ENCODE measurements at regions not wholly inside any gene's neighbourhood (a gene's known extent, or its start where the extent isn't known, plus 50 kb on each side); places are given as distances from the start of the nearest gene placed in this dataset.

DNA sequence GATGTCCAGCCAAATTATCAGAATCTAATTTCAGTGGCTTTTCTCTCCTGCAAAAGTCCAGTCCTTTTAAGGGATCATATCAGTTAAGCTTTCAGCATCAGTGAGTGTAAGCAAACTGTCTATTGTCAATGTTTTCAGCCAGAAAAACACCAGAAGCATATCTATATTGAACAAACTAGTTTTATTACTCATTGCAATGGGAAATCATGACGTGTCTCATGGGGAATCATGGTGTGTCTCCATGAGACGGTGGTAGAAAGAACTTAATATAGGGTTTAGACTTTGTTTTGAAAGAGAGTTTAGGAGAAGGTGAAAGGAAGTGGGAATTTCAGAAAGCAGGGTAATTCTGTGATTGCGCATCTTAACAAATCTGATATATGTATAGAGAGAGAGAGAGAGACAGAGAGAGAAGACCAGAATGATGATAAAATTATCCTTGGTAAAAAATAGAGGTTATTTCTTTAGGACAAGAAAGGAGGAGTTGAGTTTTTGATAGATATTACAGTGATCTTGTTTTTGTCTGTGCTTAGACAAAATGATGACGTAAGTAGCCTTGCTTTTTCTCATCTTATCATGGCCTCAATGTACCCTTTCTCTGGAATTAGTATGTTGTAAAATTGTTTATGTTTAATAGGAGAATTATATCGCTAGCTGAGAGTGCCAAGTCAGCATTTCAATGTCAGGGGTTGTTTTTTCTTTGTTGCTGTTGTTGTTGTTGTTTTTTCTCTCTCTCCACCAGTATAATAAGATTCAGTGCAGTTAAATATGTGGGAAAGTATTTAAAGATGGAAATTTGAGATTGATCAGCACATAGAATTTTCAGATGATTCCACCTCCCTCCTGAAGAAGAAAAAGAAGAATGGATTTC, 129.9 kb upstream of the OSTN start:
- no peaks in the 10 kb centered on the region for H3K9me3 ChIP-seq
- DNase-seq (no peak), ATAC-seq (no peak)
- no peak overlapping the region for H3K4me3 ChIP-seq
- intact Hi-C loops (cut with DNase I): no loop called here
- no peaks in the 10 kb centered on the region for H3K36me3 ChIP-seq (replicated peaks in 1 of 2; ENCODE audit: insufficient read depth in 1 of 2, low read depth in 2 of 2)
- no peaks in the 10 kb centered on the region for H3K4me1 ChIP-seq
- TF ChIP-seq, protein P1, sequence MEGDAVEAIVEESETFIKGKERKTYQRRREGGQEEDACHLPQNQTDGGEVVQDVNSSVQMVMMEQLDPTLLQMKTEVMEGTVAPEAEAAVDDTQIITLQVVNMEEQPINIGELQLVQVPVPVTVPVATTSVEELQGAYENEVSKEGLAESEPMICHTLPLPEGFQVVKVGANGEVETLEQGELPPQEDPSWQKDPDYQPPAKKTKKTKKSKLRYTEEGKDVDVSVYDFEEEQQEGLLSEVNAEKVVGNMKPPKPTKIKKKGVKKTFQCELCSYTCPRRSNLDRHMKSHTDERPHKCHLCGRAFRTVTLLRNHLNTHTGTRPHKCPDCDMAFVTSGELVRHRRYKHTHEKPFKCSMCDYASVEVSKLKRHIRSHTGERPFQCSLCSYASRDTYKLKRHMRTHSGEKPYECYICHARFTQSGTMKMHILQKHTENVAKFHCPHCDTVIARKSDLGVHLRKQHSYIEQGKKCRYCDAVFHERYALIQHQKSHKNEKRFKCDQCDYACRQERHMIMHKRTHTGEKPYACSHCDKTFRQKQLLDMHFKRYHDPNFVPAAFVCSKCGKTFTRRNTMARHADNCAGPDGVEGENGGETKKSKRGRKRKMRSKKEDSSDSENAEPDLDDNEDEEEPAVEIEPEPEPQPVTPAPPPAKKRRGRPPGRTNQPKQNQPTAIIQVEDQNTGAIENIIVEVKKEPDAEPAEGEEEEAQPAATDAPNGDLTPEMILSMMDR (IDR thresholded peaks at IDR 0.05): no peak
- TF ChIP-seq POLR2A (IDR thresholded peaks at IDR 0.05): no peak
- H3K27me3 ChIP-seq: no peaks in the 10 kb centered on the region
- 49 to 53% methylated on average over 5 of the region's 5 CpGs for WGBS, 2 donors
- H3K27ac ChIP-seq: no peak overlapping the region

DNA sequence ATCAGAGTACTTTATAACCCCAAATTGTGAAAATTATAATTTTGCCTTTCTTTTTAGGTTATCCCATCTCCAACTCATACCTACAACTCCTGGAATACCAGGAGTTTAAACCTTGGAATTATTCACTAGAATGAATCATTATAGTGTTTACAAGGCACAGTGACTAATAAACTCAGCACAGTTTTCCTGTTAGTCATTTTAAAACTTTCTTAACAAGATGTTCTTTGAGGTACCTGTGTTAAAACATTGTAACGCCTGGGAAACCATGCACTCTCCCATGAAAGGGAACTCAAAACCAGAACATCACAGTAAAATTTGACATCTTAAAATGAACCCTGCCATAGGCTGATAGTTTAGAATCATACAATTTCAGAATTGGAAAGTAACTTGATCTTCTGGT, 132.4 kb upstream of the OSTN start:
- TF ChIP-seq, protein P1 (IDR thresholded peaks at IDR 0.05): no peak
- TF ChIP-seq POLR2A (IDR thresholded peaks at IDR 0.05): no peak
- WGBS, 2 donors: 38 to 53% methylated on average over 1 of the region's 1 CpG
- H3K4me3 ChIP-seq: no peak overlapping the region
- no peaks in the 10 kb centered on the region for H3K36me3 ChIP-seq (replicated peaks in 1 of 2; ENCODE audit: insufficient read depth in 1 of 2, low read depth in 2 of 2)
- H3K9me3 ChIP-seq: no peaks in the 10 kb centered on the region
- DNase-seq (no peak), ATAC-seq (no peak)
- intact Hi-C loops (cut with DNase I): no loop called here
- no peaks in the 10 kb centered on the region for H3K4me1 ChIP-seq
- H3K27ac ChIP-seq: no peak overlapping the region
- H3K27me3 ChIP-seq: no peaks in the 10 kb centered on the region

DNA sequence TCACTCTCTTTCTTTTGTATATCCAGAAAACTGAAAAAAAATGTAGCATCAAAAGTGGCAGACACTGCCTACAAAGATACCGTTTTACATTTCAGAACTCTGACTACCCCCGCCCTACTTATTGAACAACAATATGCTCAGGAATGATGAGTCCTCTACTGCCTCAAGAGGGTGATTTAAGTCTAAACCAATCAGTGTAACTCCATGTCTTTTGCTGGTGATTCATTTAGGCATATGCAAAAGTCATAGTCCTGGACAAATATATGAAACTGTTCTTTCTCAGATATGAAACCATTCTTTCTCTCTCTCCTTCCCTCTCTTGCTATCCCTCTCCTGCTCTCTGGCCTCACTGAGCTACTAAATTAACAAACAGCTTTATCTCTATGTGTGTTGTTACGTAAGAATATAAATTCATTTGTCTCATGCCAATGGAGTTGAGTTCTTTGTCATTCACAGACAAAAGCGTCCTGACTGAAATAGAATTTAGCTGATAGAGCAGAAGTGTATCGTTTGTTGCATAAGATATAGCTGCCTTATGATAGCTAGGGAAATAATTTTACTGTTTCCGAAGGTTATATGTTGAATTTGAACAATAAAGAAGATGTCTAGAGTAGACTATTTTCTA, 133.7 kb upstream of the OSTN start:
- intact Hi-C loops (cut with DNase I): no loop called here
- no peak for ATAC-seq

DNA sequence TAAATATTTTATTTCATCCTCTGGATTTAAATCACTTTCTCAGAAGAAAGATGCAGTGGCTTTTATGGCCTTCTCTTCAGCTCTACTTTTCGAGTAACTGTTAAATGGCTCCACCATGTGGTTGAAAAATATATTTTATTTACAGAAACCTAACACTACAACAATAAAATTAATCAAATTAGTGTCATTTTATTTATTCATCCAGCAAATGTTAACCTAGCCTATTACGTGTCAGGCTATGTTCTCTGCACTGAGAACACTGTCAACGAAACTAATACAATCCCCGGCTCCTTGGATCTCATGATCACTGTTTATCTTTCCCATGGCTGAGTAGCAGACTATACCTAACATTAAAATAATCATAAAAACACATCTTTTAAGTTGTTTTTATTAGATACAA, 148.0 kb upstream of the OSTN start:
- intact Hi-C loops (cut with DNase I): loop anchor here (5.0 kb wide), 1 partner anchor 354 kb away; no protein-coding TSS in a partner anchor
- TF ChIP-seq, protein P1 (IDR thresholded peaks at IDR 0.05): peak in 6 of 7 experiments; percentile 29 to 67 (median 57)
- no peak for TF ChIP-seq POLR2A (IDR thresholded peaks at IDR 0.05)
- H3K9me3 ChIP-seq: no peaks in the 10 kb centered on the region
- no peaks in the 10 kb centered on the region for H3K4me1 ChIP-seq
- WGBS, 2 donors: 5 to 7% methylated on average over 4 of the region's 4 CpGs
- H3K36me3 ChIP-seq (replicated peaks in 1 of 2; ENCODE audit: insufficient read depth in 1 of 2, low read depth in 2 of 2): no peaks in the 10 kb centered on the region
- no peaks in the 10 kb centered on the region for H3K27me3 ChIP-seq
- DNase-seq: no peak
- peak; percentile 47 for ATAC-seq
- H3K4me3 ChIP-seq: no peak overlapping the region
- H3K27ac ChIP-seq: no peak overlapping the region

More for the DNA sequence above, 133.7 kb upstream of the OSTN start:
- H3K27ac ChIP-seq: no peak overlapping the region
- TF ChIP-seq, protein P1 (IDR thresholded peaks at IDR 0.05): no peak
- TF ChIP-seq POLR2A (IDR thresholded peaks at IDR 0.05): no peak
- 57 to 62% methylated on average over 6 of the region's 6 CpGs for WGBS, 2 donors
- no peak for DNase-seq
- H3K4me3 ChIP-seq: no peak overlapping the region
- H3K9me3 ChIP-seq: no peaks in the 10 kb centered on the region
- no peaks in the 10 kb centered on the region for H3K27me3 ChIP-seq
- H3K36me3 ChIP-seq (replicated peaks in 1 of 2; ENCODE audit: insufficient read depth in 1 of 2, low read depth in 2 of 2): no peaks in the 10 kb centered on the region
- no peaks in the 10 kb centered on the region for H3K4me1 ChIP-seq
